Activated CD4-positive, alpha-beta memory T cell treated with anti-CD3 and anti-CD28 coated beads, Interleukin-2, amount 10 ng/mL, durations not matched to agents 7 days and 5 days (primary cell): ENCODE measurements at regions not wholly inside any gene's neighbourhood (a gene's known extent, or its start where the extent isn't known, plus 50 kb on each side); places are given as distances from the start of the nearest gene placed in this dataset.
"Not testable (repeated sequence)": the region's sequence is repeated elsewhere in the genome, so short reads cannot be mapped to it uniquely, and the experiment has no call there.

ENCODE experiments used
- CTCF ChIA-PET: fragments of 350-600 bp; sonication (Branson Sonifier 250); formaldehyde crosslinking; loops from one replicate; lab custom pipeline; 2021; ENCODE audit warnings: antibody characterized with exemption, inconsistent platforms; lab: Charles Lee
- POLR2A ChIA-PET: fragments of 350-600 bp; sonication (Branson Sonifier 250); formaldehyde crosslinking; loops from one replicate; lab custom pipeline; 2021; ENCODE audit warnings: antibody characterized with exemption; lab: Charles Lee
- DNase-seq: peaks from one replicate; pipeline ENCODE4 v3.0.0-alpha.2; 2020
- H3K27ac Mint-ChIP-seq: one replicate; pipeline ENCODE4 v1.8.0; 2021; ENCODE audit warnings: mild to moderate bottlenecking, mixed read lengths
- H3K27me3 Mint-ChIP-seq: one replicate; pipeline ENCODE4 v1.8.0; 2021; ENCODE audit warnings: mixed read lengths
- H3K36me3 Mint-ChIP-seq: one replicate; pipeline ENCODE4 v1.8.0; 2021; ENCODE audit warnings: low read depth, mixed read lengths
- H3K4me1 Mint-ChIP-seq: one replicate; pipeline ENCODE4 v1.8.0; 2021; ENCODE audit warnings: mixed read lengths
- H3K4me3 Mint-ChIP-seq: one replicate; pipeline ENCODE4 v1.8.0; 2021; ENCODE audit warnings: mild to moderate bottlenecking, mixed read lengths
- H3K9me3 Mint-ChIP-seq: one replicate; pipeline ENCODE4 v1.8.0; 2021; ENCODE audit warnings: mixed read lengths

GRCh38 chr14:49961270-49962222 is 68.7 kb downstream of the ARF6 start:
- DNase-seq, result no peak
- Mint-ChIP-seq H3K4me1 (peaks cover 36% of the 10 kb centered on the region), H3K27me3 (no peaks in the 10 kb centered on the region), H3K36me3 (peaks cover 3% of the 10 kb centered on the region), H3K4me3 (no peak overlapping the region), H3K9me3 (peaks cover 2% of the 10 kb centered on the region), H3K27ac (no peak overlapping the region)
- ChIA-PET CTCF (interaction anchor here (1.3 to 1.8 kb wide), 3 partner anchors 10 to 99 kb away, joined by 4 to 6 read pairs (median 5); no protein-coding TSS in a partner anchor), POLR2A (interaction anchor here (0.7 to 3.3 kb wide), 3 partner anchors 10 to 40 kb away, joined by 3 to 18 read pairs (median 4); no protein-coding TSS in a partner anchor)

- H3K27ac Mint-ChIP-seq, result no peak overlapping the region
- POLR2A ChIA-PET, result interaction anchor here (0.8 to 3.3 kb wide), 2 partner anchors 9 to 37 kb away, joined by 3 to 18 read pairs; no protein-coding TSS in a partner anchor
- H3K27me3 Mint-ChIP-seq, result no peaks in the 10 kb centered on the region
- CTCF ChIA-PET, result interaction anchor here (1.3 to 1.4 kb wide), 2 partner anchors 9 to 100 kb away, joined by 4 to 5 read pairs; no protein-coding TSS in a partner anchor
- peaks cover 2% of the 10 kb centered on the region for H3K9me3 Mint-ChIP-seq
- peaks cover 37% of the 10 kb centered on the region for H3K4me1 Mint-ChIP-seq
- H3K4me3 Mint-ChIP-seq, result no peak overlapping the region
- peaks cover 3% of the 10 kb centered on the region for H3K36me3 Mint-ChIP-seq
- DNase-seq, result no peak
These were observed 69.7 kb downstream of the ARF6 start for GRCh38 chr14:49962621-49963020.

- H3K36me3 Mint-ChIP-seq, H3K9me3 Mint-ChIP-seq, H3K27ac Mint-ChIP-seq, H3K4me3 Mint-ChIP-seq, POLR2A ChIA-PET, DNase-seq, H3K27me3 Mint-ChIP-seq: not testable (repeated sequence)
- H3K4me1 Mint-ChIP-seq, result peaks cover 37% of the 10 kb centered on the region
- CTCF ChIA-PET, result interaction anchor here (0.6 kb wide), 1 partner anchor 195 kb away, joined by 5 read pairs; no protein-coding TSS in a partner anchor
These were observed 72.3 kb downstream of the ARF6 start for GRCh38 chr14:49965068-49965651.

- no peak for DNase-seq
- Mint-ChIP-seq H3K36me3 (peaks cover 3% of the 10 kb centered on the region), H3K9me3 (peaks cover 2% of the 10 kb centered on the region), H3K4me3 (no peak overlapping the region), H3K27me3 (no peaks in the 10 kb centered on the region), H3K4me1 (peaks cover 40% of the 10 kb centered on the region), H3K27ac (no peak overlapping the region)
- POLR2A ChIA-PET, result no interaction called here
- CTCF ChIA-PET, result no interaction called here
These were observed 73.5 kb downstream of the ARF6 start for GRCh38 chr14:49966304-49966809.

- CTCF ChIA-PET, result no interaction called here
- H3K4me1 Mint-ChIP-seq, result peaks cover 42% of the 10 kb centered on the region
These were observed 74.2 kb downstream of the ARF6 start for GRCh38 chr14:49966971-49967630.

GRCh38 chr14:49969961-49970360 is 77.1 kb downstream of the ARF6 start:
- Mint-ChIP-seq H3K4me1 (peaks cover 47% of the 10 kb centered on the region), H3K27ac (peak overlapping the region; percentile 98), H3K27me3 (no peaks in the 10 kb centered on the region), H3K36me3 (no peaks in the 10 kb centered on the region), H3K4me3 (no peak overlapping the region), H3K9me3 (no peaks in the 10 kb centered on the region)
- DNase-seq, result no peak
- ChIA-PET CTCF (interaction anchor here (0.6 to 4.6 kb wide), 11 partner anchors 13 to 336 kb away, joined by 3 to 70 read pairs (median 10); partner anchors contain the start of gene NEMF), POLR2A (interaction anchor here (1.4 to 11.5 kb wide), 20 partner anchors 10 to 393 kb away, joined by 4 to 630 read pairs (median 34); partner anchors contain the start of genes ARF6, NEMF and VCPKMT)

More at GRCh38 chr14:49966971-49967630, 74.2 kb downstream of the ARF6 start:
- no peak overlapping the region for H3K27ac Mint-ChIP-seq
- DNase-seq, result no peak
- POLR2A ChIA-PET, result no interaction called here
- no peaks in the 10 kb centered on the region for H3K27me3 Mint-ChIP-seq
- H3K4me3 Mint-ChIP-seq, result no peak overlapping the region
- peaks cover 3% of the 10 kb centered on the region for H3K36me3 Mint-ChIP-seq
- peaks cover 2% of the 10 kb centered on the region for H3K9me3 Mint-ChIP-seq

- peaks cover 53% of the 10 kb centered on the region for H3K4me1 Mint-ChIP-seq
- POLR2A ChIA-PET, result interaction anchor here (0.8 to 11.5 kb wide), 30 partner anchors 8 to 392 kb away, joined by 3 to 630 read pairs (median 20); partner anchors contain the start of genes ARF6, KLHDC2, MGAT2 and NEMF
These were observed 77.7 kb downstream of the ARF6 start for GRCh38 chr14:49970474-49971147.

GRCh38 chr14:49971156-49972130 is 78.6 kb downstream of the ARF6 start:
- Mint-ChIP-seq H3K4me3 (peak overlapping the region; percentile 72), H3K36me3 (no peaks in the 10 kb centered on the region)

More at GRCh38 chr14:49970474-49971147, 77.7 kb downstream of the ARF6 start:
- CTCF ChIA-PET, result interaction anchor here (0.6 to 4.6 kb wide), 16 partner anchors 9 to 337 kb away, joined by 3 to 70 read pairs (median 4); partner anchors contain the start of gene NEMF
- H3K4me3 Mint-ChIP-seq, result peak overlapping the region; percentile 72
- H3K27me3 Mint-ChIP-seq, result no peaks in the 10 kb centered on the region
- no peaks in the 10 kb centered on the region for H3K9me3 Mint-ChIP-seq
- peak overlapping the region; percentile 98 for H3K27ac Mint-ChIP-seq
- H3K36me3 Mint-ChIP-seq, result no peaks in the 10 kb centered on the region
- peak; percentile 28 for DNase-seq

GRCh38 chr14:49972131-49972671 is 79.3 kb downstream of the ARF6 start:
- ChIA-PET CTCF (interaction anchor here (0.9 to 4.6 kb wide), 19 partner anchors 10 to 338 kb away, joined by 3 to 70 read pairs (median 5); partner anchors contain the start of genes ARF6 and NEMF), POLR2A (interaction anchor here (1.0 to 11.5 kb wide), 34 partner anchors 8 to 373 kb away, joined by 3 to 630 read pairs (median 18); partner anchors contain the start of genes ARF6, KLHDC2, LRR1 and MGAT2)
- peak overlapping the region; percentile 72 for H3K4me3 Mint-ChIP-seq
- H3K4me1 Mint-ChIP-seq, result peaks cover 65% of the 10 kb centered on the region
- no peak for DNase-seq
- H3K27ac Mint-ChIP-seq, result peak overlapping the region; percentile 98
- no peaks in the 10 kb centered on the region for H3K9me3 Mint-ChIP-seq
- H3K27me3 Mint-ChIP-seq, result no peaks in the 10 kb centered on the region
- H3K36me3 Mint-ChIP-seq, result peaks cover 3% of the 10 kb centered on the region

More at GRCh38 chr14:49971156-49972130, 78.6 kb downstream of the ARF6 start:
- POLR2A ChIA-PET, result interaction anchor here (0.8 to 11.5 kb wide), 40 partner anchors 9 to 391 kb away, joined by 3 to 630 read pairs (median 13); partner anchors contain the start of genes ARF6, KLHDC2, LRR1 and MGAT2
- CTCF ChIA-PET, result interaction anchor here (0.8 to 4.6 kb wide), 21 partner anchors 9 to 337 kb away, joined by 3 to 70 read pairs (median 4); partner anchors contain the start of gene NEMF
- Mint-ChIP-seq H3K9me3 (no peaks in the 10 kb centered on the region), H3K4me1 (peaks cover 57% of the 10 kb centered on the region), H3K27ac (peak overlapping the region; percentile 98), H3K27me3 (no peaks in the 10 kb centered on the region)
- DNase-seq, result peak; percentile 63

GRCh38 chr14:49972823-49973222 is 79.9 kb downstream of the ARF6 start:
- no peaks in the 10 kb centered on the region for H3K9me3 Mint-ChIP-seq
- ChIA-PET POLR2A (interaction anchor here (0.5 to 11.5 kb wide), 30 partner anchors 7 to 352 kb away, joined by 3 to 630 read pairs (median 20); partner anchors contain the start of genes ARF6, KLHDC1, KLHDC2 and MGAT2), CTCF (interaction anchor here (1.1 to 4.6 kb wide), 15 partner anchors 10 to 120 kb away, joined by 3 to 70 read pairs (median 5); partner anchors contain the start of genes ARF6 and NEMF)
- peak; percentile 66 for DNase-seq
- peaks cover 8% of the 10 kb centered on the region for H3K36me3 Mint-ChIP-seq
- peak overlapping the region; percentile 72 for H3K4me3 Mint-ChIP-seq
- peaks cover 70% of the 10 kb centered on the region for H3K4me1 Mint-ChIP-seq
- H3K27ac Mint-ChIP-seq, result peak overlapping the region; percentile 98
- H3K27me3 Mint-ChIP-seq, result no peaks in the 10 kb centered on the region
